ENCODE measurements at regions not wholly inside any gene's neighbourhood (a gene's known extent, or its start where the extent isn't known, plus 50 kb on each side); places are given as distances from the start of the nearest gene placed in this dataset.
A peak's percentile ranks its signal among the peaks of the same experiment; 100 is the strongest.

- Histone ChIP-seq H3K4me2 (no peak overlapping the region), H3K9me3 (ENCODE audit: low read depth) (no peaks in the 10 kb centered on the region), H2AFZ (no peak overlapping the region), H3K79me2 (no peaks in the 10 kb centered on the region), H3K9me2 (replicated peaks; ENCODE audit: insufficient read depth) (no peaks in the 10 kb centered on the region), H3K27me3 (no peaks in the 10 kb centered on the region), H4K20me1 (ENCODE audit: insufficient read depth, poor library complexity, severe bottlenecking) (no peaks in the 10 kb centered on the region), H3K36me3 (replicated peaks; ENCODE audit: insufficient read depth, low read depth) (no peaks in the 10 kb centered on the region), H3K27ac (no peak overlapping the region), H3K4me1 (ENCODE audit: insufficient read depth) (no peaks in the 10 kb centered on the region), H3K4me3 (no peak overlapping the region)
- TF ChIP-seq EZH2 (IDR thresholded peaks at IDR 0.05; ENCODE audit: borderline replicate concordance) (no peak), CTCF (IDR thresholded peaks at IDR 0.05; ENCODE audit: poor library complexity) (peak; percentile 43)
- DNase-seq (ENCODE audit: low spot score), result peak; percentile 11
These were observed 324.2 kb downstream of the SH2D4B start for GRCh38 chr10:80861882-80862281.

GRCh38 chr10:80870282-80870681, 332.6 kb downstream of the SH2D4B start:
- H3K36me3 ChIP-seq (replicated peaks; ENCODE audit: insufficient read depth, low read depth), result no peaks in the 10 kb centered on the region
- H3K4me1 ChIP-seq (ENCODE audit: insufficient read depth), result no peaks in the 10 kb centered on the region
- no peaks in the 10 kb centered on the region for H3K9me3 ChIP-seq (ENCODE audit: low read depth)
- H3K27me3 ChIP-seq, result no peaks in the 10 kb centered on the region
- H3K9me2 ChIP-seq (replicated peaks; ENCODE audit: insufficient read depth), result no peaks in the 10 kb centered on the region
- no peak overlapping the region for H2AFZ ChIP-seq
- no peak overlapping the region for H3K4me3 ChIP-seq
- no peak for DNase-seq (ENCODE audit: low spot score)
- H3K4me2 ChIP-seq, result no peak overlapping the region
- WGBS (ENCODE audit: low lambda C conversion rate, missing lambda C conversion rate), result 89% methylated on average over 1 of the region's 1 CpG
- no peak for TF ChIP-seq CTCF (IDR thresholded peaks at IDR 0.05; ENCODE audit: poor library complexity)
- no peak for TF ChIP-seq EZH2phosphoT487 (IDR thresholded peaks at IDR 0.05; ENCODE audit: low read depth, severe bottlenecking, unreplicated experiment)
- TF ChIP-seq EZH2 (IDR thresholded peaks at IDR 0.05; ENCODE audit: borderline replicate concordance), result no peak
- H3K79me2 ChIP-seq, result no peaks in the 10 kb centered on the region
- no peaks in the 10 kb centered on the region for H4K20me1 ChIP-seq (ENCODE audit: insufficient read depth, poor library complexity, severe bottlenecking)
- no peak overlapping the region for H3K27ac ChIP-seq

- H3K4me2 ChIP-seq, result no peak overlapping the region
- no peaks in the 10 kb centered on the region for H3K9me2 ChIP-seq (replicated peaks; ENCODE audit: insufficient read depth)
- H3K27me3 ChIP-seq, result no peaks in the 10 kb centered on the region
- no peak overlapping the region for H3K4me3 ChIP-seq
- DNase-seq (ENCODE audit: low spot score), result no peak
- no peaks in the 10 kb centered on the region for H3K79me2 ChIP-seq
- no peaks in the 10 kb centered on the region for H4K20me1 ChIP-seq (ENCODE audit: insufficient read depth, poor library complexity, severe bottlenecking)
- no peak overlapping the region for H3K27ac ChIP-seq
- H3K36me3 ChIP-seq (replicated peaks; ENCODE audit: insufficient read depth, low read depth), result no peaks in the 10 kb centered on the region
- no peaks in the 10 kb centered on the region for H3K9me3 ChIP-seq (ENCODE audit: low read depth)
- TF ChIP-seq CTCF (IDR thresholded peaks at IDR 0.05; ENCODE audit: poor library complexity), result no peak
- no peaks in the 10 kb centered on the region for H3K4me1 ChIP-seq (ENCODE audit: insufficient read depth)
- H2AFZ ChIP-seq, result no peak overlapping the region
These were observed 333.4 kb downstream of the SH2D4B start for GRCh38 chr10:80871083-80871482.

GRCh38 chr10:80878330-80878729, 340.6 kb downstream of the SH2D4B start:
- no peaks in the 10 kb centered on the region for H3K79me2 ChIP-seq
- H3K27ac ChIP-seq, result no peak overlapping the region
- H3K9me3 ChIP-seq (ENCODE audit: low read depth), result no peaks in the 10 kb centered on the region
- H2AFZ ChIP-seq, result no peak overlapping the region
- H3K36me3 ChIP-seq (replicated peaks; ENCODE audit: insufficient read depth, low read depth), result no peaks in the 10 kb centered on the region
- H3K4me2 ChIP-seq, result no peak overlapping the region
- WGBS (ENCODE audit: low lambda C conversion rate, missing lambda C conversion rate), result 96% methylated on average over 1 of the region's 1 CpG
- no peaks in the 10 kb centered on the region for H4K20me1 ChIP-seq (ENCODE audit: insufficient read depth, poor library complexity, severe bottlenecking)
- H3K27me3 ChIP-seq, result no peaks in the 10 kb centered on the region
- H3K4me3 ChIP-seq, result no peak overlapping the region
- H3K4me1 ChIP-seq (ENCODE audit: insufficient read depth), result no peaks in the 10 kb centered on the region
- TF ChIP-seq EZH2phosphoT487 (IDR thresholded peaks at IDR 0.05; ENCODE audit: low read depth, severe bottlenecking, unreplicated experiment) (no peak), EZH2 (IDR thresholded peaks at IDR 0.05; ENCODE audit: borderline replicate concordance) (no peak), CTCF (IDR thresholded peaks at IDR 0.05; ENCODE audit: poor library complexity) (no peak)
- no peak for DNase-seq (ENCODE audit: low spot score)
- H3K9me2 ChIP-seq (replicated peaks; ENCODE audit: insufficient read depth), result no peaks in the 10 kb centered on the region
